ENCODE measurements at regions not wholly inside any gene's neighbourhood (a gene's known extent, or its start where the extent isn't known, plus 50 kb on each side); places are given as distances from the start of the nearest gene placed in this dataset.

DNA sequence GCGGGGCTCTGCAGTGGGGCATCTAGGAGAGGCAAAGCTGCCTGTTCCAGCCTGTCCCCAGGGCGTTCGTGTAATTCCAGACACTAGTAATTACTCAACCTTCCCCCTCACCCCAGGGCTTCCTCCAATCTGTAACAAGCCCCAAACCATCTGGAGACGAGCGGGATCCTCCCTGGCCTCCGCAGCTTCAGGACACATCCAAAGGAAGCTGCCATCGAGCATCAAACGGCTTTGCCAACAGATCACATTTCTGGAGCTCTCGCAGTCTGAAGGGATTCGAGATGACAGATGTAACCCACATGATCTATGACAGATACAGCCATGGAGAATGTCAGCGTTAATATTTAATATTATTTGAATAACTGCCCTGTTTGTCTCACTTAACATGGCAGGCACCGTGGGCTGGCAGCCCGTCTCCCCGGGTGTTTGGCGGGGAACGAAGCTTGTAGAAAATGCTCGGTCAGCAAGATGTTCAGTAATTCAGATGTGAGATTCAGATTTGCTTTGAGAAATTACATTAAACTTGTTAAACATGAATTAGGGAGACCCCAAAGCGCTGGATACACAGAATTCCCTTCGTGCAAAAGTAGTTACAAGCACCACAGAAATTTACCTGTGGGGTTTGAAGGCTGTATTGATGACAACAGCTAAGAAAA, 108.5 kb upstream of the C7orf33 start:
- TF ChIP-seq, protein P1, sequence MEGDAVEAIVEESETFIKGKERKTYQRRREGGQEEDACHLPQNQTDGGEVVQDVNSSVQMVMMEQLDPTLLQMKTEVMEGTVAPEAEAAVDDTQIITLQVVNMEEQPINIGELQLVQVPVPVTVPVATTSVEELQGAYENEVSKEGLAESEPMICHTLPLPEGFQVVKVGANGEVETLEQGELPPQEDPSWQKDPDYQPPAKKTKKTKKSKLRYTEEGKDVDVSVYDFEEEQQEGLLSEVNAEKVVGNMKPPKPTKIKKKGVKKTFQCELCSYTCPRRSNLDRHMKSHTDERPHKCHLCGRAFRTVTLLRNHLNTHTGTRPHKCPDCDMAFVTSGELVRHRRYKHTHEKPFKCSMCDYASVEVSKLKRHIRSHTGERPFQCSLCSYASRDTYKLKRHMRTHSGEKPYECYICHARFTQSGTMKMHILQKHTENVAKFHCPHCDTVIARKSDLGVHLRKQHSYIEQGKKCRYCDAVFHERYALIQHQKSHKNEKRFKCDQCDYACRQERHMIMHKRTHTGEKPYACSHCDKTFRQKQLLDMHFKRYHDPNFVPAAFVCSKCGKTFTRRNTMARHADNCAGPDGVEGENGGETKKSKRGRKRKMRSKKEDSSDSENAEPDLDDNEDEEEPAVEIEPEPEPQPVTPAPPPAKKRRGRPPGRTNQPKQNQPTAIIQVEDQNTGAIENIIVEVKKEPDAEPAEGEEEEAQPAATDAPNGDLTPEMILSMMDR (IDR thresholded peaks at IDR 0.05; ENCODE audit: extremely low read depth in 1 of 2, insufficient read depth in 1 of 2, low read depth in 1 of 2, low read length in 2 of 2): no peak
- no peak for TF ChIP-seq POLR2A (IDR thresholded peaks at IDR 0.05; ENCODE audit: low read depth, low read length)
- no peak for TF ChIP-seq POLR2AphosphoS5 (IDR thresholded peaks at IDR 0.05; ENCODE audit: insufficient read depth, low read depth, low read length)
- TF ChIP-seq, protein P2, sequence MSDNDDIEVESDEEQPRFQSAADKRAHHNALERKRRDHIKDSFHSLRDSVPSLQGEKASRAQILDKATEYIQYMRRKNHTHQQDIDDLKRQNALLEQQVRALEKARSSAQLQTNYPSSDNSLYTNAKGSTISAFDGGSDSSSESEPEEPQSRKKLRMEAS (IDR thresholded peaks at IDR 0.05; ENCODE audit: insufficient read depth, insufficient read length): no peak

Measured in endothelial cell of umbilical vein (primary cell).